ENCODE measurements at regions not wholly inside any gene's neighbourhood (a gene's known extent, or its start where the extent isn't known, plus 50 kb on each side); places are given as distances from the start of the nearest gene placed in this dataset.
A peak's percentile ranks its signal among the peaks of the same experiment; 100 is the strongest.
"Not testable (repeated sequence)": the region's sequence is repeated elsewhere in the genome, so short reads cannot be mapped to it uniquely, and the experiment has no call there.

DNA sequence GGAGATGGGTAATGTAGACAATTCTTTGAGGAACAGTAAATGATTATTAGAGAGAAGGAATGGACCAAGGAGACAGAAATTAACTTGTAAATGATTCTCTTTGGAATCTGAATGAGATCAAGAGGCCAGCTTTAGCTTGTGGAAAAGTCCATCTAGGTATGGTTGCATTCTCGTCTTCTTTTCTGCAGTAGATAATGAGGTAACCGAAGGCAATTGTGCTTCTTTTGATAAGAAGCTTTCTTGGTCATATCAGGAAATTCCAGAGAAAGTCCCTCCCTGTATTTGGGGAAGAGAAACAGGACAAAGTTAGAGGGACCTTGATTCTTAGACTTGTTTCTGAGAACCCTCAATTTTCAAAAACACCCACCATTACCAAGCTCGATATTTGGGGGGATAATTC lies 109.1 kb upstream of the PRSS16 start:
- no peak for DNase-seq

DNA sequence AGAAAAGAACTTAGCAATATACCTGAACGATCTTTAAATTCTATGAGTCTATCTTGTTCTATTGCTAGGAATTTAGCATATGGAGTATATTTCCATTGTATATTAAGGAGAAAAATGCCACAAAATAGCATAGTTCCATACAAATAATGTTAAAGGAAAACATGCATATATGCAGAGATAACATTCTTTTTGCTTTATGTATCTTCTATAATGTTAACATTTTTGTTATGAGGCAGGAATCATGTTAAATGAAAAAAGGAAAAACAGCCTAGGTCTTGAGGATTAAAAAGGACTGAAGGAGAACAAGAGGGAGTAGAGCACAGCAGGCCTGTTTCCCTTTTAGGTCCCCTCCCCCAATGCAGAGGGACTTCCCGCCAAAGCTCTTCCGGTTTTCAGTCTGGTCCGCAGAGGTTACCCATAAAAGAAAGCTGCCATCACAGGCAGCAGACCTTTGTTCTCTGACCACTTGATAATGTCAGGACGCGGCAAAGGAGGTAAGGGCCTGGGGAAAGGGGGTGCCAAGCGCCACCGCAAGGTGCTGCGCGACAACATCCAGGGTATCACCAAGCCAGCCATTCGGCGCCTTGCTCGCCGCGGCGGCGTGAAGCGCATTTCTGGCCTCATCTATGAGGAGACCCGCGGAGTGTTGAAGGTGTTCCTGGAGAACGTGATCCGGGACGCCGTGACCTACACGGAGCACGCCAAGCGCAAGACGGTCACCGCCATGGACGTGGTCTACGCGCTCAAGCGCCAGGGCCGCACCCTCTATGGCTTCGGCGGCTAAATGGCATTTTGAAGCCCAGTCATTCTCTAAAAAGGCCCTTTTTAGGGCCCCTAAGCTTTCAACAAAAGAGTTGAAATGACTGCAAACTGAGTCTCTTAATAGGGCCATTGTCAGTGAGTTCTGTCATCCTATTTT lies 108.4 kb upstream of the PRSS16 start:
- DNase-seq, result peak; percentile 81

DNA sequence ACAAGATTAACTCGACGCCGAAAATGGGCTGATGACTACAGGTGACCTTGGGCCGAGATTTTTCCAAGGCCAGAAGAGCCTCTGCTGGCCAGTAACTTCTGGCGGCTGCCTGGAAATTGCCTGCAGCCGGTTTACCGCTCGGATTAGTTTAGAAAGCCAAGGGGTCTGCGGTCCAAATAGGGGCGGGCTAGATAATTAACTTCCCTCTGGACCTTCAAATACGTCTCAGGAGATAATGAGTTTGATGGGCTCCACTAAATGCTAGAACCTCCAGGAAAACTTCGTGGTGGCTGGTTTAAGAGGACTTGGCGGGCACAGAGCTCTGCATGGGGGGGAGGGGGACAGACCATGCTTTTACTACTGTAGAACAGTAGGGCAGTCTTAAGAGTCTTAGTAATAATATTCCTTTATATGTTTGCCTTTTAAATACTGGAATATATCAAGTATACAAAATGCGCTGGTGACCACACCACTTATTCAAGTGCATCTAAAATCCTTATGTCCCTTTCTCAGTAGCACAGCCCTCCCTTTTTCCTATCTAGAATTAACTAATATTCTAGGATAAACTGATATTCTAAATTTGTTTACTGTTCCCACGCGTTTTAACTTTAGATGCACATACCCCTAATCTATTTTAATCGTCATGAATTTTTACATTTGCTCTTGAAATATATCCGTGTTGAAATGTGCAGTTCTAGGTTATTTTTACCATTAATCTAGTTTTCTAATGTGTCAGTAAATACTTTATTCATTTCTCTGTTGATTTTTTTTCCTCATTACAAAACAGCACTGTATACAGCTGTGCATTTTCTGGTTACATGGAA lies 107.5 kb upstream of the PRSS16 start:
- DNase-seq, result peak; percentile 47

DNA sequence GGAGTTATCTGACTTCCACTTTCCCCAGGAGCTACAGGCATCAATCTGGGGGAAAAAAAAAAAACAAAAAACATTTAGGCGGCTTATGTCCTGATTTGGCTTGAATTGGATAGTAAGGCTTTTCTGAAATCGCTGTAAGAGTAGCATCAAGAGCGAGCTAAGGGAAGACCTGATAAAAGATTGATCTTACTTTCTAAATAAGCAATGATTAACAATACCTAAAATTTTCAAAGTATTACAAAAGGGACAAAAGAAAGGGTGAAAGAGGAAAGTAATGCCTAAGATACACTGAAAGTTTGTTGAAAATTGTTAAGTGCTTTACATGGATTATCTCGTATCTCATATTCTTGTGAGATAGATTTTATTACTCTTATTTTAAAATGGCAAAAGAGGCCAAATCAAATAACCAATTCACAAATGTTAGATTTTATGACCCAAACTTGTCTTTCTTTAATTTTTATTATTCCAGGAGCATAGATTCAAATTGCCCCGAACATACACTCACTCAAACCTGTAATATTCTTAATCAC lies 106.4 kb upstream of the PRSS16 start:
- DNase-seq, result no peak

DNA sequence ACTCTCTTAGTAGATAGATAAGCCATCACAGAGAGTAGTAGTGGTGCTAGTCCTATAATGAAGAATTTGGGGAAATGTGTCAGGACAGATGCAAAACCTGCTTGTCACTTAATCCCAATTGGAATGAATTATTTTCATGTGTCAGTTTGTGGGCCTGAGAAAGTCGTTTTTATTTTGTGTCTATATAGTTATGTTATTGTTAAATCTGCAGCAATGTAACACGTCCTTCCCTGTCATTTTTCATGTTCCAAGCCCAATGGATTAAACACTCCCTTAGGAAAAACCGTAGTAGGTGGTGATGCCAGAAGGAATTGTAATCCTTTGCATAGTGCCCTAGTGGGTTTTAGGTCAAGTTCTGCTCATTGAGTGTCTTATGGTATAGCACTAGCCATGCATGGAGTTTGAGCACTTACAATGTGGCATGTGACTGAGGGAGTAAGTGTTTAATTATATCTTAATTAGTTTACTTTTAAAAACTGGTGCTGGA lies 105.9 kb upstream of the PRSS16 start:
- no peak for DNase-seq

DNA sequence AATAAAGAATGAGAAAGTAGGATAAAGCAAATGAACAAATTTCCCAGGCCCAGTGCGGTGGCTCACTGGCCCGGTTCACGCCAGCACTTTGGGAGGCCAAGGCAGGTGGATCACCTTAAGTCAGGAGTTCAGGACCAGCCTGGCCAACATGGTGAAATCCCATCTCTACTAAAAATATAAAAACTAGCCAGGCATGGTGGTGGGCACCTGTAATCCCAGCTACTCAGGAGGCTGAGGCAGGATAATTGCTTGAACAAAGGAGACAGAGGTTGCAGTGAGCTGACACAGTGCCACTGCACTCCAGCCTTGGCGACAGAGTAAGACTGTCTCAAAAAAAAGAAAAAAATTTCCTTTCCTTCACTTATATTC lies 104.5 kb upstream of the PRSS16 start:
- not testable (repeated sequence) for DNase-seq

DNA sequence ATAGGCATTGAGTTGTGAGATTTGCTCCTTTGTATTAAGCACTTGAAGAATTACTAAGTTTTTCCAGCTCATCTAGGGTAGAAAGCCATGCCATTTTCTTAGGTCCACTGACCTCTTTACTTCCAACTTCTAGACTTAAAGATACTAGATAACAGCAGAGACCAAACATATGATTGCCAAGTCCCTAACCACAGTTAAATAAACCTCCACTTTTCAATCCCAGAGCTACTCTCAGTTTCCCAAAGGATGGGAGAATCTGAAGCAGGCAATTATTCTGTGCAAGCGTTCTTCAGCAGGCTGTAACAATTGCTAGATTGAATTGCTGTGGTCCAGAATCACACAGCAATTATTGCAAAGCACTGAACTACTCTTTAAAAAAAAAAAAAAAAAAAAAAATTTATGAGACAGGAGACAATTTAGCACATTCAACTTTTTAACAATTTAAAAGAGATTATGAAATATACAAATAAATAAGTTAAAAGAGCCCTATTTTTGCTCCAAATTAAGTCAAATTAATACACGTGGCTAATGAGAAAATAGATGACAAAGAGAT lies 104.0 kb upstream of the PRSS16 start:
- no peak for DNase-seq

DNA sequence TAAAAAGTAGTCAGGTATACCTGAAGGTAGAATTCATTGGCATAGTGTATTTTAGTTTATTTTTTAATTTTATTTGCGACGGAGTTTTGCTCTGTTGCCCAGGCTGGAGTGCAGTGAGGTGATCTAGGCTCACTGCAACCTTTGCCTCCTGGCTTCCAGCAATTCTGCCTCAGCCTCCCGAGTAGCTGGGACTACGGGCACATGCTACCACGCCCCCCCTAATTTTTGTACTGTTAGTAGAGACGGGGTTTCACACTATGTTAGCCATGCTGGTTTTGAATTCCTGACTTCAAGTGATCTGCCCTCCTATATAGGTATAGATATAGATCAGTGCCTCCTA lies 102.8 kb upstream of the PRSS16 start:
- no peak for DNase-seq

DNA sequence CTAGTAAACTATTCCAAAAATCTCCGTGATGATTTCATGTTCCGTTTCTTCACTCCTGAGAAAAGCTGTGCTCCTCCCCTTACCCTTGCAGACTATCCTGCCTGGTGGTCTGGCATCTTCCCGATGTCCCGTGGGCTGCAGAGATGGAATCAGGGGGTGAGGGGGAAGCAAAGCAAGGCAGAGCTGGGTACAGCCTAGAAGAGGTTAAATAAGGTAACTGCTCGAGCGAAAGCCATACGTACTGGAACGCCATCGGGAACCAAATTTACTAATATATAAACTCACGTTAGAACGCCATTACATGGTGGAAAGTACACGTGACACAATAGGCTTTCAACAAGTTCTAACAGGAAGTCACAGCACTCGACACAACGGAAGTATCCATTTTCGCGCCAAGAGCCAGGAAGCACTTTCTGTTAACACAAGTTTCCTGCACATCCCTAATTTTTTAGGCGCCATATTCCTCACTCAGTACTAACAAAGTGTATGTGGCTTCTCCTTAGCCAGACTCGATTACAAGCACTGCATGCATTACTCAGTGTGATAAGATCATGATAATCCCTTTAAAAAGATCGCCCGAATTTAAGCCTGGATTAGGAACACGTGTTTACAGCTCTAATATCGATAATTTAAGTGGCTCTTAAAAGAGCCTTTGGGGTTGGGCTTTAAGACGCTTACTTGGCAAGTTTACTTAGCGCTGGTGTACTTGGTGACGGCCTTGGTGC lies 101.6 kb upstream of the PRSS16 start:
- peak; percentile 93 for DNase-seq

DNA sequence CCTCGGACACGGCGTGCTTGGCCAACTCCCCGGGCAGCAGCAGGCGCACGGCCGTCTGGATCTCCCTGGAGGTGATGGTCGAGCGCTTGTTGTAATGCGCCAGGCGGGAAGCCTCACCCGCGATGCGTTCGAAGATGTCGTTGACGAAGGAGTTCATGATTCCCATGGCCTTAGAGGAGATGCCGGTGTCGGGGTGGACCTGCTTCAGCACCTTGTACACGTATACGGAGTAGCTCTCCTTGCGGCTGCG lies 101.1 kb upstream of the PRSS16 start:
- DNase-seq, result not testable (repeated sequence)

DNA sequence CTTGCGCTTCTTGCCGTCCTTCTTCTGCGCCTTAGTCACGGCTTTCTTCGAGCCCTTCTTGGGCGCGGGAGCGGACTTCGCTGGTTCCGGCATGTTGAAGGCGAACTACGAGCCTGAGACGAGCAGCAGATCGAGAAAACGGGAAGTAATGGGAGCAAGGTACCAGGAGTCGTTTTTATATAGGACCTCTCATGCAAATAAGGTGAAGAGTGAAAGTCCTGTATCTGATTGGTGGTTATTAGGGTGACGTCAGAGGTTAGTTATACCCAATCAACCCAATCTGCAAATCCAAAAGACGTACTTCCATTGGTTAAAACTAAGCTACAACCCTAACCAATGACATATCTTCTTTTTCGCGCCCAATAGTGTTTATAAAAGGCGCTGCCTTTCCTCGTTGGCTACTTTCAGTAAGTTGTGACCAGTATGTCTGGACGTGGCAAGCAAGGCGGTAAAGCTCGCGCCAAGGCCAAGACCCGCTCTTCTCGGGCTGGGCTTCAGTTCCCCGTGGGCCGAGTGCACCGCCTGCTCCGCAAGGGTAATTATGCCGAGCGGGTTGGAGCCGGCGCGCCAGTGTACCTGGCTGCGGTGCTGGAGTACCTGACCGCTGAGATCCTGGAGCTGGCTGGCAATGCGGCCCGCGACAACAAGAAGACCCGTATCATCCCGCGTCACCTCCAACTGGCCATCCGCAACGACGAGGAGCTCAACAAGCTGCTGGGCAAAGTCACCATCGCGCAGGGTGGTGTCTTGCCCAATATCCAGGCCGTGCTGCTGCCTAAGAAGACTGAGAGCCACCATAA lies 100.6 kb upstream of the PRSS16 start:
- DNase-seq, result peak; percentile 100

DNA sequence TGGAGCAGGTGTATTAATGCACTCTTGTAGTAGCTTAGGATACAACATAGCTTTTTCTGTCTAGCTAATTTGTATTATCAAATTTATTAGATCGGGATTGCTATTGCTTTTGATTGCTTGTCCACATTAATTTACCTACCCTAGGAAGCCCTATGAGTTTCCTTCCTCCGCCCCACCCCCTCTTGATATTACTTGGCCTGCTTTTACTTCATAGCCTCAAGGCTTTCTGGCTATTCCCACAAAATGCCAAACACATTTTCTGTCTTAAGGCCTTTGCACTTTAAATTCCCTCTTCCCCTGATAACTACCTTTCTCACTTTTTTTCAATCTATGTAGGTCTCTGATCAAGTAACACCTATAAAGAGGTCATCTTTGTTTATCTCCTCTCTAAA lies 99.1 kb upstream of the PRSS16 start:
- no peak for DNase-seq

DNA sequence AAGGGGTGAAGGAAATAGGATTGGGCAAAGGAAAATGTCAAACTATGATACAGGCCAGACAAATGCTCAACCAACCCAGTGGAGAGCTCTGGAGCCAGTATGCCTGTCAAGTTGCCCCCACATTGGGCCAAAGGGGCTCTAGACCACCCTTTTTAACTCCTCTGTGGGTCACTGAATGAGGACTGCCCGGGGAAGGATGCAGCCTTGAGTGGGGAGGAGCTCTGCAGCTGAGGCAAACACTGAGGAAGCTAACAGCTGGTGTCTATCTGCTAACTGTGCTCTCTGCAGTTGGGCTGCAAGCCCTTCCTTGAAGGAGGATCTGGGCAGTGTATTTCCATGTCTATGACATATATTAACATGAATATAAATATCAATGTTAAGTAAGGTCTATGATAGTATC lies 98.4 kb upstream of the PRSS16 start:
- no peak for DNase-seq

DNA sequence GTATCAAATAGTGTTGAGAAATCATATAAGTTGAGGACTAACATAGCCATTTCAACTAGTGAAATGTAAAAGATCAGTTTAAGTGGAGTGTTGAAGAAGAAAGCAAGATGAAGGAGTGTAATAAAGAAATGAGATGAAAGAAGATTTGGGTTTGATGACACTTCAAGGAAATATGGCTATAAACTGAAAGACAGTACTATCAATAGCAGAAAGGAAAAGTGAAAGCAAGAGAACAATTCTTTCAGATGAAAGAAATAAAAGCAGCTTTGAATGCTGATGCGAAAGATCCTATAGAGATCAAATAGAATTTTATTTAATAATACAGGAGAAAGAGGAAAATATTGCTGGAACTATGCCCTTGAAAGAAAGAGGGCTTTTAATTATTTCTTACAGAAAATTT lies 92.8 kb upstream of the PRSS16 start:
- DNase-seq, result no peak

DNA sequence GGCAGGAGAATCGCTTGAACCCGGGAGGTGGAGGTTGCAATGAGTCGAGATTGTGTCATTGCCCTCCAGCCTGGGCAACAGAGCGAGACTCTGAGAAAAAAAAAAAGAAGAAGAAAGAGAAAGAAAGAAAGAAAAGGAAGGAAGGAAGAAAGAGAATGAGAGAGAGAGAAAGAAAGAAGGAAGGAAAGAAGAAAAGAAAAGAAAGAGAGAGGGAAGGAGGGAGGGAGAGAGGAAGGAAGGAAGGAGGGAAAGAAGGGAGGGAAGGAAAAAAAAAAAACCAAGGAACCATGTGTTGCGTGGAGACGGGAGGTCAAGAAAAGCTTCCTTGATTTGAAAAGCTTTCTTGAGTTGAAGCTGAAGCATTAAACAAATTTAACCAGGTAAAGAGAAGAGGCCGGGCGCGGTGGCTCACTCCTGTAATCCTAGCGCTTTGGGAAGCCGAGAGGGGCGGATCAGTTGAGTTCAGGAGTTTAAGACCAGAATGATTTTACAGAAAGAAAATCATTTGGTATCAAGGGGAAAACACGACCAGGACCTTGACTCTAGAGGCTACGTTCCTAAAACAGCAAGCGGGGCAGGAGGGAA lies 90.5 kb upstream of the PRSS16 start:
- DNase-seq, result no peak

DNA sequence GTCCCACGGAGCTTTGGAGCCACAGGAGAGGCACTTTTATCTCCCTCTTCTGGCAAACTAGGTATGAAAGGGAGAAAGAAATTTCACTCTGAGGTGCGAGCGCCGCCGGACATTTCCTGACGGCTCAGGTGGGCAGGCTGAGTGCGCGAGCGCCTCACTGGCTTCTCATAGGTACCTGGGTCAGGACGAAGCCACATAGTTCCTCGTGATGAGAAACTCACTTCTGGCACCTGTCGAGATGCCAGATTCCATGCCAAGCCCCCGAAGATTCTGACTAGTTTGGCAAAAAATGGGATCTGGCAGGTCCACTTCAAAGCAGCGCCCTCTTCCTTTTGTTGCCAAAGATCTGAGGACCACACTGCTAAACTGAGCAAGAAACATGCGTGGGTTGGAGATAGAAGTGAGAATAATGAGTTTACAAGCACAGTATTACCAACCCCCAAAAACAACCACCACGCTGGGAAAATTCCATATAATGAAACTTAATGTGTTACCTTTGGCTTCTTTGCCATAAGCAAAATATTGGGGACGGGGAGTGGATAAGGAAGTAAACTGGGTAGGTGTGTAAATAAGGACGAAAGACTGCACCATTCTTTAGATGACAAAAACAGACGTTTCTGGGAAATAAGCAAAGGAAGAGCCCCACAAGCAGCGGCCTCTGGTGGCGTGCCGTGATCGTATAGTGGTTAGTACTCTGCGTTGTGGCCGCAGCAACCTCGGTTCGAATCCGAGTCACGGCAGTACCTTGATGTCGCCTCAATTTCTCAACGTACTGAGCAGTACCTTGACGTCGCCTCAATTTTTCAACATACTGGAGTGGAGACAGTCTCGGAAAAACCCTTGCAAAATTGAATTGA lies 89.8 kb upstream of the PRSS16 start:
- peak; percentile 76 for DNase-seq

DNA sequence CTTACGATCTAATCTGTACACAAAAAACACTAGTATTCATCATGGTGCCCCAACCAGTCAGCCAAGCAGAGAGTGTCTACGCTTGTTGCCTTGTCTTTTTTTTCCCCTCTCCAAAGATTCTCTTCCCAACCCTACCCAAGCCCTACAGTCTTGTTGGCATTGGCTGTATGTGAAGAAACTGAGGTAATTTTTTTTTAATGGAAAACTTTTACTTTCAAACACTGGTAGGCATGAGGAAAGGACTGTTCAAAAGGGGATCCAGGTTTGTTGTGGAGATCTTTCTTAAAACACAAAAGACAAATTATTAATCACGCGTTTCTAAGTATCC lies 89.2 kb upstream of the PRSS16 start:
- no peak for DNase-seq

DNA sequence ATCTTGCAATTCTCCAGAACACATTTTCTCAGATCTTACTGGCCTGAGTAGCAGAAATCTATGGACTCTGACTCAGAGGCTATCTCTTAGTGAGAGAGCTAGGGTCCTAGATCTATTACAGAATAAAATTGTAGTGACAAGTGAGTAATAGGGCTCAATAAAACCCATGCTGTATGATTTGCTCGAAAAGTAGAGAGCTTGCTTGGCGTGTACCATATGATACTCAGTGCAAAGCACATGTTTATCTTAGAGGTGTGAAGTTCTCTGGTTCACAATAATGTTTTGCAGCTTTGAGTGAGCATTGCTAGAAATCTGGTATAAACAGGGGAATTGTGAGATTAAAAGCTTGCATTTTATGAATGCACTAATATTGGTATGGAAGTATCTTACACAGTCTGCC lies 87.8 kb upstream of the PRSS16 start:
- no peak for DNase-seq

DNA sequence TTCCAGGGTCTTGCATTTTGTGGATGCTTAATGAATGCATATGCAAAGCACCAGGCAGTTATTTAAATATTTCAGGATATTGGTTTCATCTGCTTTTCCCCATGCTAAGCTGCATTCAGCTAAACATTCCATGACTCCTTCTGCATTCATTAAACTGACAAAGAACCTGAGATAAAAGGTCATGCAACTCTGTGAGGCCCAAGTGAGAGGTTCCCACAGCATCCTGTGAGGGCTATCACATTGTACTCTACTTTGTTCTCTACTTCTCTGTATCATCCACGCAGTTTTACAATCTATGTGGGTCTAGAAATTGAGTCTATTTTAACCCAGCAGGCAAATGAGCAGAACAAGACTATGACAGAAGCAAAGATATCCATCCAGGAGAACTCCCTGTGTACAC lies 86.4 kb upstream of the PRSS16 start:
- DNase-seq, result no peak

DNA sequence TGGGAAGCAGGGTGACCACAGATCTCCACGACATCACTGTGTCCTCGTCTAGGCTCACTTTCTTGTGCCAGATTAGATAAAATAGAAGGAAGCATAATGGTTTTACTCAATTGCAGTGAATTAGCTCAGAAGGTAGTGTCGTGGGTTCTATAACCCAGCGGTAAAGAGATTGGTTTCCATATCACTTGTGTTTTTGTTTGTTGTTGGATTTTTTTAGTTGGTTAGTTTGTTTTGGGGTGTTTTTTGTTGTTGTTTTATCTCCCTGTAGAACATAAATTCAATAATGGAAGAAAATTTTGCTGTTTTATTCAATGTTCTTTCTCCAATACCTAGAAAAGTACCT lies 85.9 kb upstream of the PRSS16 start:
- DNase-seq, result no peak
